ENCODE measurements at regions not wholly inside any gene's neighbourhood (a gene's known extent, or its start where the extent isn't known, plus 50 kb on each side); places are given as distances from the start of the nearest gene placed in this dataset.

DNA sequence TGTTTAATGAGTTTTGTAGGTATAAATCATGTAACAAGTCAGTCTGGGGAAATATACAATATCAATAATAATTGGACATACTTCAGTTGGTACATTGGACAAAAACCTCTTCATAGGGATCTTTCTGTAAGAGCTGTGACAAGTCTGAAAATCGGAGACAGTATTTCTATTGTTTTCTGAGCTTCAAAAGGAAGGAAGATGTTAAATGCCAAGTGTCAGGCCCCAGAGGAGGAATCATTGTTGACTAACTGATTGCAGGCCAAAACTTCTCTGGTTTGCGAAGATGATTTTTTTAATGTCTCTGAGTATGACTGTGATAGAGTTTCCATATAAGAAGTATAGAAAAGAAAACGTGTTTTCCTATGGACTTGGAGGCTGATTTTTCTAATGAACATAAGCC lies 316.4 kb downstream of the RNF144B start:
- TF ChIP-seq, protein P1, sequence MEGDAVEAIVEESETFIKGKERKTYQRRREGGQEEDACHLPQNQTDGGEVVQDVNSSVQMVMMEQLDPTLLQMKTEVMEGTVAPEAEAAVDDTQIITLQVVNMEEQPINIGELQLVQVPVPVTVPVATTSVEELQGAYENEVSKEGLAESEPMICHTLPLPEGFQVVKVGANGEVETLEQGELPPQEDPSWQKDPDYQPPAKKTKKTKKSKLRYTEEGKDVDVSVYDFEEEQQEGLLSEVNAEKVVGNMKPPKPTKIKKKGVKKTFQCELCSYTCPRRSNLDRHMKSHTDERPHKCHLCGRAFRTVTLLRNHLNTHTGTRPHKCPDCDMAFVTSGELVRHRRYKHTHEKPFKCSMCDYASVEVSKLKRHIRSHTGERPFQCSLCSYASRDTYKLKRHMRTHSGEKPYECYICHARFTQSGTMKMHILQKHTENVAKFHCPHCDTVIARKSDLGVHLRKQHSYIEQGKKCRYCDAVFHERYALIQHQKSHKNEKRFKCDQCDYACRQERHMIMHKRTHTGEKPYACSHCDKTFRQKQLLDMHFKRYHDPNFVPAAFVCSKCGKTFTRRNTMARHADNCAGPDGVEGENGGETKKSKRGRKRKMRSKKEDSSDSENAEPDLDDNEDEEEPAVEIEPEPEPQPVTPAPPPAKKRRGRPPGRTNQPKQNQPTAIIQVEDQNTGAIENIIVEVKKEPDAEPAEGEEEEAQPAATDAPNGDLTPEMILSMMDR (IDR thresholded peaks at IDR 0.05; ENCODE audit: insufficient read depth, low read length, poor library complexity, severe bottlenecking): no peak
- TF ChIP-seq EZH2phosphoT487 (conservative IDR thresholded peaks at IDR 0.05; ENCODE audit: low read length): no peak
